ENCODE measurements at regions not wholly inside any gene's neighbourhood (a gene's known extent, or its start where the extent isn't known, plus 50 kb on each side); places are given as distances from the start of the nearest gene placed in this dataset.

GRCh38 chr3:194275721-194276120, 75.4 kb downstream of the CPN2 start:
- no peaks in the 10 kb centered on the region for H3K9me3 ChIP-seq (replicated peaks in 1 of 2; ENCODE audit: control insufficient read depth in 1 of 2, insufficient read depth in 1 of 2, low read length in 2 of 2)
- peaks cover 2 to 12% (median 3%) of the 10 kb centered on the region in 3 donors for H3K27me3 Mint-ChIP-seq (ENCODE audit: low read depth in 3 of 3)
- 93% methylated on average over 3 of the region's 8 CpGs for WGBS (ENCODE audit: insufficient coverage)

GRCh38 chr3:194276768-194277103, 74.4 kb downstream of the CPN2 start:
- DNase-seq, result no peak
- TF ChIP-seq CTCF (IDR thresholded peaks at IDR 0.05), result no peak
- Mint-ChIP-seq H3K36me3 (no peaks in the 10 kb centered on the region), H3K4me3 (no peak overlapping the region), H3K4me1 (peaks cover under 1% of the 10 kb centered on the region), H3K27me3 (ENCODE audit: low read depth in 3 of 3) (peaks cover 2 to 12% (median 7%) of the 10 kb centered on the region in 3 donors), H3K9me3 (peaks cover 0 to 4% (median 0%) of the 10 kb centered on the region in 7 donors), H3K27ac (no peak overlapping the region)
- Histone ChIP-seq H3K4me3 (replicated peaks in 1 of 3; ENCODE audit: low read depth in 2 of 3, low read length in 3 of 3) (no peak overlapping the region), H3K4me2 (replicated peaks; ENCODE audit: extremely low read depth, low read length, poor library complexity, severe bottlenecking) (no peak overlapping the region), H3K36me3 (replicated peaks in 1 of 2; ENCODE audit: control insufficient read depth in 1 of 2, insufficient read depth in 2 of 2, low read length in 2 of 2) (no peaks in the 10 kb centered on the region), H3K27ac (ENCODE audit: low read depth in 1 of 2, low read length in 2 of 2) (no peak overlapping the region), H3K79me2 (ENCODE audit: insufficient read depth, low read length) (no peaks in the 10 kb centered on the region), H3K9ac (ENCODE audit: insufficient read depth, low read length, poor library complexity, severe bottlenecking) (no peak overlapping the region), H3K9me3 (replicated peaks in 1 of 2; ENCODE audit: control insufficient read depth in 1 of 2, insufficient read depth in 1 of 2, low read length in 2 of 2) (no peaks in the 10 kb centered on the region), H3K4me1 (ENCODE audit: control insufficient read depth in 1 of 2, insufficient read depth in 2 of 2, low read length in 2 of 2) (no peaks in the 10 kb centered on the region), H3K27me3 (ENCODE audit: control insufficient read depth in 2 of 2, insufficient read depth in 2 of 2, low read length in 2 of 2) (no peaks in the 10 kb centered on the region), H2AFZ (ENCODE audit: insufficient read depth, low read depth, low read length, poor library complexity, severe bottlenecking) (no peak overlapping the region), H4K20me1 (ENCODE audit: insufficient read depth, low read length) (no peaks in the 10 kb centered on the region)
- intact Hi-C loops (cut with micrococcal nuclease), result no loop called here
- 93% methylated on average over 3 of the region's 4 CpGs for WGBS (ENCODE audit: insufficient coverage)

More at GRCh38 chr3:194275721-194276120, 75.4 kb downstream of the CPN2 start:
- H3K4me1 Mint-ChIP-seq, result peaks cover 5% of the 10 kb centered on the region
- Histone ChIP-seq H3K27ac (ENCODE audit: low read depth in 1 of 2, low read length in 2 of 2) (no peak overlapping the region), H3K27me3 (ENCODE audit: control insufficient read depth in 2 of 2, insufficient read depth in 2 of 2, low read length in 2 of 2) (no peaks in the 10 kb centered on the region), H4K20me1 (ENCODE audit: insufficient read depth, low read length) (no peaks in the 10 kb centered on the region), H3K4me3 (replicated peaks in 1 of 3; ENCODE audit: low read depth in 2 of 3, low read length in 3 of 3) (no peak overlapping the region), H3K4me1 (ENCODE audit: control insufficient read depth in 1 of 2, insufficient read depth in 2 of 2, low read length in 2 of 2) (peaks cover 0 to 1% of the 10 kb centered on the region in 2 donors), H3K9ac (ENCODE audit: insufficient read depth, low read length, poor library complexity, severe bottlenecking) (no peak overlapping the region), H3K36me3 (replicated peaks in 1 of 2; ENCODE audit: control insufficient read depth in 1 of 2, insufficient read depth in 2 of 2, low read length in 2 of 2) (no peaks in the 10 kb centered on the region), H3K4me2 (replicated peaks; ENCODE audit: extremely low read depth, low read length, poor library complexity, severe bottlenecking) (no peak overlapping the region), H2AFZ (ENCODE audit: insufficient read depth, low read depth, low read length, poor library complexity, severe bottlenecking) (no peak overlapping the region), H3K79me2 (ENCODE audit: insufficient read depth, low read length) (no peaks in the 10 kb centered on the region)
- peaks cover 0 to 5% (median 0%) of the 10 kb centered on the region in 7 donors for H3K9me3 Mint-ChIP-seq
- no peak for DNase-seq
- H3K36me3 Mint-ChIP-seq, result no peaks in the 10 kb centered on the region
- H3K4me3 Mint-ChIP-seq, result no peak overlapping the region
- intact Hi-C loops (cut with micrococcal nuclease), result no loop called here
- H3K27ac Mint-ChIP-seq, result no peak overlapping the region
- no peak for TF ChIP-seq CTCF (IDR thresholded peaks at IDR 0.05)
